Astrocyte of the cerebellum (primary cell): ENCODE measurements at regions not wholly inside any gene's neighbourhood (a gene's known extent, or its start where the extent isn't known, plus 50 kb on each side); places are given as distances from the start of the nearest gene placed in this dataset.

Source experiments
- DNase-seq: peaks from one replicate; pipeline ENCODE4 v3.0.0-alpha.2; 2011; ENCODE audit warnings: low read depth
- H3K4me3 ChIP-seq: 2 replicates; pipeline ENCODE4 v1.5.1; 2011; ENCODE audit warnings: mild to moderate bottlenecking, low read depth, low read length, moderate library complexity
- CTCF ChIP-seq: IDR thresholded peaks from 2 replicates; pipeline ENCODE4 v1.5.1; 2012; ENCODE audit warnings: low read length, low read depth, moderate library complexity, mild to moderate bottlenecking; ENCODE audit errors: missing control alignments
- in situ Hi-C: cut with HindIII; loops from 2 replicates; pipeline ENCODE4 v1.10.0; 2017; ENCODE audit warnings: low sequenced_read_pairs

DNA sequence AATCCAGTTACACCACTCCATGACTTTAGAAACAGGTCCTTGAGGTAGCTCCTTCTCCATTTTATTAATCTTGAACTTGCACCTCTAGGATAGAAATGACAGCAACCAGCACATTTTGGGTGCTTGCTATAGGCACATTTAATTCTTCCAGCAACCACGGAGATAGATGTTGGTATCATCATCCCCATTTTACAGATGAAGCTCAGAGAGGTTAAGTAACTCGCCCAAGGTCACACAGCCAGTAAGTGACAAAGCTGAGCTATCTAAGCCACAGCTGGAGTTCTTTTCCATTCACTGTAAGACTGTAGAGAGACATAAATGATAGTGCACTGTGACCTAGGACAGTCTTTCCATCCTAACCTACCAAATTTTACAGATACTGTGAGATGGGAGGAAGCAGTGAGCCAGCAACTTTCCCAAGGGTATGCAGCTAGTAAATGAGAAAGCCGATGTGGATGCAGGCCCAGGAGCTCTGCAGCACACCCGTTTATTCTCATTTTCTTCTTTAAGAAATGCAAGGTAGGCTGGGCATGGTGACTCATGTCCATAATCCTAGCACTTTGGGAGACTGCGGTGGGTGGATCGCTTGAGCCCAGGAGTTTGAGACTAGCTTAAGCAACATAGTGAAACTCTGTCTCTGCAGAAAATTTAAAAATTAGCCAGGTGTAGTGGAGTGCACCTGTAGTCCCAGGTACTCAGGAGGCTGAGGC lies 103.2 kb downstream of the TBX5 start:
- TF ChIP-seq CTCF: no peak
- no peak for DNase-seq
- no peak overlapping the region for H3K4me3 ChIP-seq
- in situ Hi-C loops: no loop called here

- in situ Hi-C loops: no loop called here
- no peak for DNase-seq
- H3K4me3 ChIP-seq: no peak overlapping the region
- TF ChIP-seq CTCF: no peak
These were observed 103.8 kb downstream of the TBX5 start for GRCh38 chr12:114302117-114302516.

DNA sequence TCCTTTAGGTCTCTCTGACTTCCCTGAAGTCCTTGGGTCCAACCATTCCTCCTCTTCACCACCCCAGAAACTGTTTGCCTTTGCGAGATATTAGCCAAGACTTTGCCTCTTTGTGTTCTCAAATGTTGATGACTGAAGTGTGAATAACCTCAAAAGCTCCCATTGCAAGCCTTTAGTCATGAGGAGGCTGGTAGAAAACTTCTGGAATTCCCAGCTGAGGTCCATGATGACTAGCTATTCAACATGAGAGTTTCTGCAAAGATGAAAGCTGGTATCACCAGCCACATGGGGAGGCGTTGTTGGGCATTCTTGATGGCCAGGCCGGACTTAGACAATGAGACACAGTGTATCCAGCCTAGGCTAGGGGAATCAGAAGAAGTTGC lies 111.7 kb downstream of the TBX5 start:
- no peak for DNase-seq
- H3K4me3 ChIP-seq: no peak overlapping the region
- TF ChIP-seq CTCF: no peak
- in situ Hi-C loops: no loop called here

GRCh38 chr12:114293571-114294302 lies 112.2 kb downstream of the TBX5 start:
- no peak overlapping the region for H3K4me3 ChIP-seq
- no peak for DNase-seq
- in situ Hi-C loops: no loop called here
- no peak for TF ChIP-seq CTCF

DNA sequence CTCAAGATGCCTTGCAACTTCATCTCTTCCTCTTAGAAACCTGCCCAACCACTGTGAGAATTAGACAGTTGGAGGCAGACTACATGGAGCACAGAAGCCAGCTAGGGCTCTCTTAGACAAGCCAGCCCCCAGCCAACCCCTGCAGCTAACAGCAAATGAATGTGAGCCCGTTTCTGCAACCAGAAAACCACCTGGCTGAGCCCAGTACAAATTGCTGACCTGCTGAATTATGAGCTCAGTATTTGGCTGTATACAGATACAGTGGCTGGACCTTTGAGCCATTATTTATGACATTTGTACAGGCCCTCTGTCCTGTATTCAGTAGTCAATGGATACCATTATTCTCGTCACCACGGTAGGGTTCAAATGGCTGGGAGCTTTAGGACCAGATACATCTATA lies 112.9 kb downstream of the TBX5 start:
- no peak for DNase-seq
- H3K4me3 ChIP-seq: no peak overlapping the region
- in situ Hi-C loops: no loop called here
- TF ChIP-seq CTCF: no peak

DNA sequence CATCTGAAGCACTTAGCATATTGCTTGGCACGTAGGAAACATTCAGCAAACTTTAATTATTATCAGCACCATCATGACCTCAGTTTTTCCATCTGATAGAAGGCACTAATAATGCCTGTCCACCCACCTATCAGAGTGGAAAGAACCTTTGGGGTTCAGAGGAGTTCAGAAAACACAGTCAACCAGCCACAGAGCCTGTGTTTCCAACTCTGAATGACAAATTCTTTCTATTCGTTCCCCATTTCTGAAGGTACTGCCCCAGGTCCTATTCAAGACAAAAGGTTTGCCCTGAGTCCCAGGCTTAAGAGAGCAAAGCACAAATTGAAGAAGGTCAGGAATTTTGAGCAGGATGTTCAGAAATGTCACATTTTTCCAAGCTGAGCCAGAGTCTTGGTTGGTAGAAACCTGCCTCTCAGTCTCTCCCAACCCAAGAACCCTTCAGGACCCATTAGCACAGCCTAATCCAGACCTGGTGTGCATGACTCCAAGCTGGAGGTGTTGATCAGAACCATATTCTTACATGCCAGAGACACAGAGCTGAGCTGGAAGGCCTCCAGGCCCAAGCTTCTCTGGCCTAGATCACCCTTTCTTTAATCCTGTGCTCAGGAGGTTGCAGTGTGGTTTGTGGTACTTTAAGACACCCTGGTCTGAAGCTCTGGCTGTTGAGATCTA lies 114.4 kb downstream of the TBX5 start:
- in situ Hi-C loops: no loop called here
- no peak overlapping the region for H3K4me3 ChIP-seq
- no peak for DNase-seq
- TF ChIP-seq CTCF: no peak
